ENCODE measurements at regions not wholly inside any gene's neighbourhood (a gene's known extent, or its start where the extent isn't known, plus 50 kb on each side); places are given as distances from the start of the nearest gene placed in this dataset.

- TF ChIP-seq CTCF (IDR thresholded peaks at IDR 0.05; ENCODE audit: control extremely low read depth in 1 of 3, insufficient read depth in 1 of 3, low read depth in 1 of 3, low read length in 3 of 3) (peak in 1 of 3 experiments; percentile 26; a peak in 2 of 4 replicates), ZNF274 (IDR thresholded peaks at IDR 0.05; ENCODE audit: borderline replicate concordance, extremely low read depth, low read length) (no peak), GABPA (IDR thresholded peaks at IDR 0.05; ENCODE audit: borderline replicate concordance, insufficient read depth, low read length) (no peak), BRCA1 (IDR thresholded peaks at IDR 0.05; ENCODE audit: low read depth, low read length) (no peak), SIN3A (conservative IDR thresholded peaks at IDR 0.05 in 1 of 2, IDR thresholded peaks at IDR 0.05 in 1 of 2; ENCODE audit: low read depth in 1 of 2, low read length in 2 of 2) (no peak), KDM1A (IDR thresholded peaks at IDR 0.05; ENCODE audit: borderline replicate concordance, low read length) (no peak)
Measured at GRCh38 chrY:16662741-16663140, 1217.3 kb downstream of the CDY2B start (continued).
